ENCODE measurements at regions not wholly inside any gene's neighbourhood (a gene's known extent, or its start where the extent isn't known, plus 50 kb on each side); places are given as distances from the start of the nearest gene placed in this dataset.

GRCh38 chr12:97097734-97098133 is 190.7 kb downstream of the NEDD1 start:
- no peak for DNase-seq

DNA sequence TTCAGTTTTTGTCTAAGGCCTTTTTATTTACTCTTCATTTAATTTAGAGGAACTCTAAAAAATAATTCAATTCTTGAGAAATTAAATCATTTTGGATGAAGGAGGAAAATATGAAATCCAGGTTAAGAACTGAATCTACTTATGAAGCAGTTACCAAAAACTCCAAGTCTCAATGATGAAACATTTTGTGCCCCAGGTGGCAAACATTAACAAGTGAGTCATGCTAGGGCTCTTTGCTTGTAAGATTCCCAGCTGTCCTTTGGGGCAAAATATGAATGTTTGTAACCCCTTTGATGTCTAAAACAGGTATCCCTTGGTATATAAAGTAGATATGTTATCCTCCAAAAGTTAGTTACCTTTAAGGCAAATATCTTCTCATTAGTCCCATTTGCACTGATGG is 202.4 kb downstream of the NEDD1 start:
- DNase-seq = no peak

DNA sequence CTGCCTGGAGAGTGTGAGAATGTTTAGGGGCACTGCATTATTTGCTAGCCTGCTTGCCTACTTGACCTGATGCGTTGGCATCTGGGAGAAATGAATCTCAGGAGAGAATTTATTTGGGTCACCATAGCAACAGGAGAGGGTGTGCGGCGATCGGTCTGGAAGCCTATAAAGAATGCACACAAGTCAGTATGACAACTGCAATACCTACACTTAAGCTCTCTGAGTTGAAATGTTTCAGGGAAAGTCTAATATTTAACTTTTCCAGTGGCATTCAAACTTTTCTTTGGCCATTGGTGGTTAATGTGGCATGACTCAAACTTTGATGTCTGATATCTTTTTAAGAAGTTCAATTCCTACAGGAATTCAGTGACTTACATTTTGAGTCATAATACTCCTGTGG is 205.1 kb downstream of the NEDD1 start:
- DNase-seq = no peak

DNA sequence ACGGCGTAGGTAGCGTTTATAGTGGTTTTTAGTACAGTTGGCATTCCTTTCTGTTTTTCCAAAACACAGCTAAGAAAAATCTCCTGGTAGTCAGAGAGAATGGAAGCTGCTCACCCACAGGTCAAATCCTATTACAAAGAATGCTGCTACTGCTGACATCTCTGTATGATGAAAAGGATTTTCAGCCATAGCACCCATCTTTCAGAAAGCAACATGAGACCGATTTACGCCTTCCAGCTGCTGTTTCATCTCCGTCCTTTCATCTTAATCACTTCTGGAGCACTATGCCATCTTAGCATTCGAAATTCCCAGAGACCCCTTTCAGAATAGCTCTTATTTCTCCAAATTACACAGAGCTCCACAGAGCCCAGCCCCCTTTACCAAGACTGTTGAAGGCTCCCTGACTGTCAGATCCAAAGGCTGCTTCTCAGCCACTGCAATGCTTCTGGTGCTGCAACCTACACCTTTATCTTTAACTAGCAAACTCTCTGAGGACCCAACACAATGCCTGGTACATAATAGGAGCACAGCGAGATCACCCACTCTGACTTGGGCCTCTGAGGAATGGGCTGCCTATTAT is 211.8 kb downstream of the NEDD1 start:
- no peak for DNase-seq

- no peak for DNase-seq
Measured at GRCh38 chr12:97127061-97127460, 220.0 kb downstream of the NEDD1 start.

- DNase-seq = no peak
Measured at GRCh38 chr12:97131220-97131981, 224.3 kb downstream of the NEDD1 start.

- DNase-seq = no peak
Measured at GRCh38 chr12:97132270-97132669, 225.2 kb downstream of the NEDD1 start.

GRCh38 chr12:97134495-97134894 is 227.4 kb downstream of the NEDD1 start:
- DNase-seq = no peak

DNA sequence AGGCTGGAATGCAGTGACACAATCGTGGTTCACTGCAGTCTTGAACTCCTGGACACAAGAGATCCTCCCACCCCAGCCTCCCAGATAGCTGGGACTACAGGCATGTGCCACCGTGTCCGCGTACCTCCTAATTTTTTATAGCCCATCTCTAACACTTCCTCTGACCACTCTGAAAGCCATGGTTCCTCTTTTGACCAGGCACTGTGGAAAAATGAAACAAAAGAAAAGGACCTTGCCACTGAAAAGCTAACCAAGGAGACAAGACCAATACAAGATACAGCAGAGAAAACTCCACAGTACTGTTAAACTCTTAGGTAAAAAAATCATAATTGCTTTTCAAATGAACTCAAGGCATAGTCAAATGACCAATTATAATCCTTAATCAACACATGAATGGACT is 233.3 kb downstream of the NEDD1 start:
- DNase-seq = no peak

- DNase-seq = no peak
Measured at GRCh38 chr12:97142737-97143410, 235.8 kb downstream of the NEDD1 start.

GRCh38 chr12:97148941-97149559 is 242.0 kb downstream of the NEDD1 start:
- no peak for DNase-seq

- DNase-seq = no peak
Measured at GRCh38 chr12:97151481-97151880, 244.4 kb downstream of the NEDD1 start.

- no peak for DNase-seq
Measured at GRCh38 chr12:97159377-97159776, 252.3 kb downstream of the NEDD1 start.

GRCh38 chr12:97160277-97160676 is 253.2 kb downstream of the NEDD1 start:
- DNase-seq = no peak

GRCh38 chr12:97162173-97162572 is 255.1 kb downstream of the NEDD1 start:
- DNase-seq = no peak

GRCh38 chr12:97164936-97165335 is 257.9 kb downstream of the NEDD1 start:
- no peak for DNase-seq

DNA sequence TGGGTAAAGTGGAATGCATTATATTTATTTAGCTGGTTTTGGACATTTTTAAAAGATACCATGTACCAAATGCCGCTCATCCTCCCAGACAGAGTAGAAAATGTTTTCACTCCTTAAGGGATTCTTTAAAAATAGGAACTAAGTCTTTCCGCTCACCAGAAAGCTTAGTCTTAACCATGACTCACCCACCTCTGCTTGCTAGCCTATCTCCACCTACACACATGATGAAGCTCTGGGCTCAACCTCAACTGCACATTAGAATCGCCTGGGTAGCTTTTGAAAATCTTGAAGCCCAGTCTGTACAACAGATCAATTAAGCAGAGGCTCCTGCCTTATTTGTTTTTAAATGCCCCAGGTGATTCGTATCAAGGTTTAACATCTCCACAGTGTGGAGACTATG is 260.5 kb downstream of the NEDD1 start:
- DNase-seq = no peak

DNA sequence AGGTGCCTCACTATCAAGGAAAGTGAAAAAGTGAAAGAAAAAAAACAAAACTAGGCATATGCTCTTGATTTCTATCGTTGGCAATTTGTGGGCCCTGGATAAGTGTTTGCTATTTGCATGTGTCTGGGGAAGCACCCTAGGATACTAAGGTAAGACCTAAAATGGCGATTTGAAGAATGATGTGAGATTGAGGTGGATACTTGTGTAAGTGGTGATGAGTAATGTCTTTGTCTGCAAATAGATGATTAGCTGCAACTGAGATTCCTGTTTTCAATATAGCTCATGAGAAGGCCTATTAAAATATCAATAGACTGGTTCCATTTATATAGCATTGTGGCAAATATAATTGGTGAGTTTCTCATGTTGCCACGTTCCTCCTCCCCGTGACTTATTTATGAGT is 261.7 kb downstream of the NEDD1 start:
- peak; percentile 38 for DNase-seq

DNA sequence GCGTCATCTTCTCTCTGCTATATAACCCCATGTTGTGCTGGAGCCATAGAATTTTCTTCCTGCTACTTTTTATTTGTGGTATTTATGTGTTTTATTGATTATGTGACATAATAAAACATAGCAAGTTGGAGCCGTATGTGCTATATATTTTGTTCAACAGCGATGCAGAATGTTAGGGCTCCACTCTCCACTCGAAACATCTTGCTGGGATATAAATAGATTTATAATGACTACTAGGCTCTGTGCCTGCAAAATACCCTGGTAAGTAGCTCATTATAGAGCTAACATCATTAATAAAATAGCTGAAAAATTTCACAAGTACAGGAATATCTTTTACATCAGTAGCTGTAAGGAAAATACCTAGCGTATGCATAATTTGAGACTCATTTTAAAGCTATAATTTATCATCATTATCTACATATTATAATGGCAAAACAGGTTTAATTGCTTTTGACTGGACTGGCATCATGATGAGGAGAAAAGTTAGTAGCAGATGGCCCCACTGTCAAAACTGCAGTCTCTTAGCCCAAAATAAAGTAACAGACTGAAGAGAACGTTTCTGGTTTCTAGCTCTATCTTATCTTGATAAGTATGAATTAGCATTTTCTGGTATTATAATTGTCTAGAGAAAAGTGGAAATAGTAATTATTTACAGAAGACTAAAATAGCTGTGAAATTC is 263.0 kb downstream of the NEDD1 start:
- DNase-seq = peak; percentile 17

DNA sequence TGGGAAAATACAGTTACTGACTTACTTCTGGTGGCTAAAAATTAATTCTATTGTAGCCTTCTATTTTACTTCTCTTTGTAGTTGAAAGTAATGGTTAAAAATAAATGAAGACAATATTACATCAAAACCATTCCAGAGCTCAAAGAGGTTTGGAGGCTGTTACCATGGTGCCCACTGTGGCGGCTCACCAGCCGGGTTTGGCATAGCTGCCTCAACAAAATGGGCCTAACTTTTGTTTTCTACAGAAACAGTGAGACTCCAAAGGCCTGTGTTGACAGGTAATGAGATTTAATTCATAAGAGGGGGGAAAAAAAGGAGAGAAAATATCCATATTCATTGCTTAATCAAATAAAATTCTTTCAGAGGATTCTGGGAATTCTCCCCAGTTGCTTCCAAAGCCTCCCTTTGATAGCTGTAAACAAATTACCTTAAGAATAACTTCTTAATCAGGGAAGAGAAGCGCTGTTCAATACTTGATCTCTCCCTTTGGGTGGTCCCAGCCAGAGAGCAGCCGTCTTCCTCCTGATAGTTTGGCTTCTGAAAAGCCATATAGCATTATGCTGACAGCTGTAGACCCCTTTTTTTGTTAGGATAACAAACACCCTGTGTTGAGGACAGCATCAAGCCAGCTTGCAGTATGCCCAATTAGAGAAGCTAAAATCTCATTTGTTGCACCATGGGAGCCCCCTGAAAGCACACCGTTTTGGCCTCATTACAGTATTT is 266.8 kb downstream of the NEDD1 start:
- DNase-seq = no peak

DNA sequence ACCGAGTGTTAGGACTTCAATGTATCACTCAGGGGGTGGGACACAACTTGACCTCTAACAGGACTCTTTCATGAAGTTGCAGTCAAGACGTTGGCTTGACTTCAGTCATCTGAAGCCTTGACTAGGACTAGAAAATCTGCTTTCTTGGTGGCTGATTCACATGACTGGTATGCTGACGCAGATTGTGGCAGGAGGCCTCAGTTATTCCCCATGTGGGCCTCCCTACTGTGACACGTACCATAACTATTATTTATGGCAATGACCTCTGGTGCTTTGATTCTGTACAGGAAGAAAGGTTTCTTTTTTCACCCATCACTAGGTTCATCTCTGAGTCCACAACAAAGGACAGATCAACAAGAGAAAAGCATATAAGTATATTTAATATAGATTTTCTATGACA is 270.4 kb downstream of the NEDD1 start:
- no peak for DNase-seq

GRCh38 chr12:97181571-97182265 is 274.7 kb downstream of the NEDD1 start:
- no peak for DNase-seq

Measured in NCI-H774 (cell line).